Right lobe of liver (tissue), 6 donors: ENCODE measurements at regions not wholly inside any gene's neighbourhood (a gene's known extent, or its start where the extent isn't known, plus 50 kb on each side); places are given as distances from the start of the nearest gene placed in this dataset.

Experiments
- ATAC-seq, 4 donors: fragments of 200-7000 bp; cut with Tn5 transposase; one replicate each; pipeline ENCODE4 v1.9.1; 2020; ENCODE audit warnings: mild to moderate bottlenecking in 4 of 4, moderate library complexity in 4 of 4
- DNase-seq, 3 donors: peaks; one replicate each; pipeline ENCODE4 v3.0.0-alpha.2; 2020
- H3K27ac ChIP-seq, 3 donors: fragments of 200-600 bp; one replicate each; pipeline ENCODE4 v1.8.0; 2022
- H3K27me3 ChIP-seq, 2 donors: fragments of 200-600 bp; one replicate each; pipeline ENCODE4 v1.8.0; 2022
- H3K36me3 ChIP-seq, 4 donors: fragments of 200-600 bp; sonication (generic) in 1 of 4; one replicate each; pipeline versions ENCODE4 v1.5.1 to v1.8.0; 2017 to 2022; ENCODE audit warnings: control low read depth in 1 of 4
- H3K4me1 ChIP-seq, 4 donors: fragments of 200-600 bp; sonication (generic) in 1 of 4; one replicate each; pipeline versions ENCODE4 v1.5.1 to v1.8.0; 2017 to 2022; ENCODE audit warnings: control low read depth in 1 of 4
- H3K4me3 ChIP-seq, 3 donors: fragments of 200-600 bp; one replicate each; pipeline ENCODE4 v1.8.0; 2022
- H3K9me3 ChIP-seq, 4 donors: fragments of 200-600 bp; sonication (generic) in 1 of 4; one replicate each; pipeline versions ENCODE4 v1.5.1 to v1.8.0; 2017 to 2022; ENCODE audit warnings: control low read depth in 1 of 4
- POLR2A ChIP-seq: fragments of 450-650 bp; IDR thresholded peaks from one replicate; pipeline ENCODE4 v1.6.1; 2017; ENCODE audit warnings: antibody characterized with exemption, mild to moderate bottlenecking
- WGBS: methylation state at CpG from one replicate; pipeline ENCODE4 v1.1.6; 2018; ENCODE audit warnings: low coverage, low lambda C conversion rate; ENCODE audit not compliant: insufficient coverage; ENCODE audit errors: missing lambda C conversion rate; 5-methylcytosine and 5-hydroxymethylcytosine counted together
- intact Hi-C, 2 donors: fragments of 100-400 bp; cut with DNase I; formaldehyde crosslinking; loops; one replicate each; pipeline versions ENCODE4 v1.11.2 to v1.14.1; 2022
- TF ChIP-seq, protein P1 (sequence below), 4 donors: fragments of 200-600 bp in 3 of 4; fragments of 450-650 bp in 1 of 4; IDR thresholded peaks; one replicate each; pipeline versions ENCODE4 v1.5.1 to v1.8.0; 2016 to 2022; ENCODE audit warnings: antibody characterized with exemption in 4 of 4, mild to moderate bottlenecking in 2 of 4
- donor health status: DM: no; HTN: yes; CAD: no.
- donor health status: DM: no; HTN: no; CAD: no.
- donor health status: DM: no; HTN: no; CAD: no.
- donor health status: DM: no; HTN: yes; CAD: no.
- donor health status: DM: no; HTN: yes; CAD: no.

- 66% methylated on average over 2 of the region's 2 CpGs for WGBS
- intact Hi-C loops = no loop called here
- H3K27ac ChIP-seq = no peak overlapping the region
- H3K27me3 ChIP-seq = no peaks in the 10 kb centered on the region
- no peaks in the 10 kb centered on the region for H3K4me1 ChIP-seq
- no peak overlapping the region for H3K4me3 ChIP-seq
- ATAC-seq (no peak), DNase-seq (no peak)
- no peaks in the 10 kb centered on the region for H3K9me3 ChIP-seq
- TF ChIP-seq, protein P1, sequence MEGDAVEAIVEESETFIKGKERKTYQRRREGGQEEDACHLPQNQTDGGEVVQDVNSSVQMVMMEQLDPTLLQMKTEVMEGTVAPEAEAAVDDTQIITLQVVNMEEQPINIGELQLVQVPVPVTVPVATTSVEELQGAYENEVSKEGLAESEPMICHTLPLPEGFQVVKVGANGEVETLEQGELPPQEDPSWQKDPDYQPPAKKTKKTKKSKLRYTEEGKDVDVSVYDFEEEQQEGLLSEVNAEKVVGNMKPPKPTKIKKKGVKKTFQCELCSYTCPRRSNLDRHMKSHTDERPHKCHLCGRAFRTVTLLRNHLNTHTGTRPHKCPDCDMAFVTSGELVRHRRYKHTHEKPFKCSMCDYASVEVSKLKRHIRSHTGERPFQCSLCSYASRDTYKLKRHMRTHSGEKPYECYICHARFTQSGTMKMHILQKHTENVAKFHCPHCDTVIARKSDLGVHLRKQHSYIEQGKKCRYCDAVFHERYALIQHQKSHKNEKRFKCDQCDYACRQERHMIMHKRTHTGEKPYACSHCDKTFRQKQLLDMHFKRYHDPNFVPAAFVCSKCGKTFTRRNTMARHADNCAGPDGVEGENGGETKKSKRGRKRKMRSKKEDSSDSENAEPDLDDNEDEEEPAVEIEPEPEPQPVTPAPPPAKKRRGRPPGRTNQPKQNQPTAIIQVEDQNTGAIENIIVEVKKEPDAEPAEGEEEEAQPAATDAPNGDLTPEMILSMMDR (IDR thresholded peaks at IDR 0.05) = no peak
- TF ChIP-seq POLR2A = no peak
- no peaks in the 10 kb centered on the region for H3K36me3 ChIP-seq
Observed at GRCh38 chr3:76576201-76576600, 463.7 kb upstream of the ROBO2 start.

- intact Hi-C loops = no loop called here
- H3K4me1 ChIP-seq = no peaks in the 10 kb centered on the region
- H3K4me3 ChIP-seq = no peak overlapping the region
- no peaks in the 10 kb centered on the region for H3K9me3 ChIP-seq
- no peak for DNase-seq
- TF ChIP-seq, protein P1 (IDR thresholded peaks at IDR 0.05) = no peak
- no peaks in the 10 kb centered on the region for H3K36me3 ChIP-seq
- ATAC-seq = no peak
- H3K27ac ChIP-seq = no peak overlapping the region
- H3K27me3 ChIP-seq = no peaks in the 10 kb centered on the region
Observed at GRCh38 chr3:76582098-76582497, 457.8 kb upstream of the ROBO2 start.

DNA sequence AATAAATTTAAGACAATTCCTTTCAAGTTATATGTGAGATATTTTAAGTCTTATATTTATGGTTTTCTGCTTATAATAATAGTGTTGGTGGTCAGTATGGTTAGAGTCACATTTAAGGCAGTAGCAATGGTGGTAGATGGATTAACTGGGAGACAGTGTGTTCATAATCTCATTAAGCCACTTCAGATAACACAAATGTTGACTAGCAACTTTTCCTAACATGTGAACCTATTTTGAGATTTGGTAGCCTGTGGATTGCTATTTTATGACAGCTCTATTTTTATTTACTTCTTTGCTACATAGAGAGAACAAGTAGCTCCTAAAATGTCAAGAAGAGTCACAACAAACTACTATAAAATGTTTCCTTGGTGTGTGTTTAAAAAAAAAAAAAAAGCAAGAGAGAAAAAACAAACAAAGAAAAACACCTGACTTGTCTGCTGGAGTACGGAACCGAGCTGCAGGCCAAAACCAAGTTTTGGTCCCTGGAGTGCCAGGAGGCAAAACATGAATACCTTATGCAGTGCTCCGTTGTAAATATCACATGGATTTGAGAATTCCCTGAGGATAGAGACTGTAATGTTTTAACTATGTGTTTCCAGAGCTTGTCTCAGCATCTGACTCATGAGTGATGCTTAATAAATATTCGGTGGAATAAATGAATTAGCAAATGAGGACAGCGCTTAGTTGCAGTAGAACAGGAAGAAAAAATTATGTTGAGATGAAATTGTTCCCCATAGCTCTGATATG lies 457.1 kb upstream of the ROBO2 start:
- no peak for TF ChIP-seq POLR2A
- TF ChIP-seq, protein P1 (IDR thresholded peaks at IDR 0.05) = no peak
- no peaks in the 10 kb centered on the region for H3K4me1 ChIP-seq
- H3K4me3 ChIP-seq = no peak overlapping the region
- WGBS = 61% methylated on average over 5 of the region's 5 CpGs
- H3K27ac ChIP-seq = no peak overlapping the region
- H3K36me3 ChIP-seq = no peaks in the 10 kb centered on the region
- ATAC-seq = no peak
- no peak for DNase-seq
- H3K9me3 ChIP-seq = no peaks in the 10 kb centered on the region
- no peaks in the 10 kb centered on the region for H3K27me3 ChIP-seq
- intact Hi-C loops = no loop called here

- intact Hi-C loops = no loop called here
- Histone ChIP-seq H3K4me3 (no peak overlapping the region), H3K36me3 (no peaks in the 10 kb centered on the region), H3K27me3 (no peaks in the 10 kb centered on the region), H3K4me1 (no peaks in the 10 kb centered on the region), H3K27ac (no peak overlapping the region), H3K9me3 (no peaks in the 10 kb centered on the region)
- DNase-seq (no peak), ATAC-seq (peak; percentile 48 to 64 (median 53))
- TF ChIP-seq, protein P1 (IDR thresholded peaks at IDR 0.05) = peak; percentile 28 to 70 (median 67)
- TF ChIP-seq POLR2A = no peak
- 36% methylated on average over 2 of the region's 2 CpGs for WGBS
Observed at GRCh38 chr3:76585794-76586392, 454.0 kb upstream of the ROBO2 start.
